ENCODE measurements at regions not wholly inside any gene's neighbourhood (a gene's known extent, or its start where the extent isn't known, plus 50 kb on each side); places are given as distances from the start of the nearest gene placed in this dataset.

DNA sequence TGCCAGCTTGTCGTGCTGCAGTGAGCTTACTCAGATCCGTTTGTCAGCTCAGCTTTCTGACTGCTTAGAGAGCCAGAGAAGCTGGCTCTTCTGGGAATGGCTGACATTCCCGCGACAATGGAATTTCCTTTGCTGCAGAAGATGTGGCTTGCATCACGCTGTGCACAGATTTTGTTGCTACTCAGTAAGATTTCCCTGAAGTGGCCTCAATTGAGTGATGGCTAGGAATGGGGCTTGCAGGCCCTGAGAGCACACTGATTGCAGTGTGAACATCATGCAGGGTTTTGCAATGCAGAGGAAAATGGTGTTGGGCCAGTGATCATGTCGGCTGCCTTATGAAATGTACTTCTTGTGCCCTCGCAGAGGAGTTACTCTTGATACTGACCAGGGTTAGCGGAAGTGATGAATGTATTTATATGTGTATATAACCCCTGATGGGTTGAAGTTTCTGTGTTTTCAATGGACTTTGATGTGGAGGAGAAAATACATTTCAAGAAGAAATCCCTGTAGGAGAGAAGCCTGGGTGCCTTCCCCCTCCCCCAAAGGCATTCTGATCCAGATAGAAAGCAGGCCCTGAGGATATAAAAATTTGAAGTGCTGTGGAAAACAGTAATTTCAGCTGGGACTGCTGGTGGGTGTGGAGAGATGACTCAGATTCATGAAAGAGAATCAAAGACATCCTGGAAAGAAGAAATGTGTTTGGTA lies 102.5 kb upstream of the PDZRN3 start:
- no peaks in the 10 kb centered on the region for H3K9me3 ChIP-seq (ENCODE audit: control insufficient read depth, low read depth, low read length)
- no peak overlapping the region for H3K9ac ChIP-seq (ENCODE audit: control insufficient read depth, extremely low read depth, insufficient read depth, low read length)
- DNase-seq (ENCODE audit: low read depth, low spot score), result no peak
- H3K27ac ChIP-seq (ENCODE audit: control insufficient read depth, insufficient read depth, low read length), result no peak overlapping the region
- H3K4me2 ChIP-seq (ENCODE audit: control insufficient read depth, extremely low read depth, insufficient read depth, low read depth, low read length), result no peak overlapping the region
- H3K79me2 ChIP-seq (ENCODE audit: control insufficient read depth, insufficient read depth, low read length), result no peaks in the 10 kb centered on the region
- FAIRE-seq, result no peak
- no peak overlapping the region for H3K4me3 ChIP-seq (ENCODE audit: control insufficient read depth in 2 of 3, extremely low read depth in 1 of 3, insufficient read depth in 2 of 3, low read depth in 1 of 3, low read length in 3 of 3)
- dilution Hi-C loops (cut with MboI; ENCODE audit: extremely low pct_ligation_motif_present, low sequenced_read_pairs), result no loop called here
- H3K9me1 ChIP-seq (ENCODE audit: control insufficient read depth, extremely low read depth, insufficient read depth, low read length), result no peaks in the 10 kb centered on the region
- no peak overlapping the region for H2AFZ ChIP-seq (ENCODE audit: control insufficient read depth, low read length)
- H3K36me3 ChIP-seq (ENCODE audit: control insufficient read depth in 2 of 2, extremely low read depth in 1 of 2, insufficient read depth in 2 of 2, low read length in 2 of 2), result no peaks in the 10 kb centered on the region
- no peaks in the 10 kb centered on the region for H3K27me3 ChIP-seq (ENCODE audit: control insufficient read depth, extremely low read depth, insufficient read depth, low read length)
- H3K4me1 ChIP-seq (ENCODE audit: control insufficient read depth, extremely low read depth, insufficient read depth, low read length), result peaks cover 4% of the 10 kb centered on the region
- H4K20me1 ChIP-seq (ENCODE audit: control insufficient read depth, extremely low read depth, insufficient read depth, low read length), result no peaks in the 10 kb centered on the region
- TF ChIP-seq EZH2 (IDR thresholded peaks at IDR 0.05; ENCODE audit: low read length) (no peak), CTCF (optimal IDR thresholded peaks at IDR 0.05 in 1 of 3, IDR thresholded peaks at IDR 0.05 in 1 of 3, conservative IDR thresholded peaks at IDR 0.05 in 1 of 3; ENCODE audit: extremely low read depth in 1 of 3, insufficient read depth in 2 of 3, low read length in 3 of 3) (no peak)

DNA sequence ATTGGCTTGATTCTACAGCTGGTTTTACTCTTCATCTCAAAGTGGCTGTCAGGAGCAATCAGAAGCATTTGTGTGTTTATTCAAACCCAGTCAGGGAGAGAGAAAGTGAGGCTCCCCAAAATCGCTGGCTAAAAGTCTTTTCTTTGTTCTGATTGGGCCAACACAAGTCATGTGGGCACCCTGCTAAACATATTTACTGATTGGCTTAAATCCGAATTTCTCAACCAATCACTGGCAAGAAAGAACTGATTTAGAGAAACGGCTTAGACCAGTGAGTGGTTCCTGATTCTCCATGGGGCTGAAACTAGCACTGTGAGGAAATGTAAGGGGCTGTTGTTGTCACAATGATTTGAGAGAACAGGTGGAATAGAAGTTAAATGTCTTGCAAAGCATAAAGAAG lies 98.9 kb upstream of the PDZRN3 start:
- no peak for TF ChIP-seq EZH2 (IDR thresholded peaks at IDR 0.05; ENCODE audit: low read length)
- no peak for TF ChIP-seq CTCF (optimal IDR thresholded peaks at IDR 0.05 in 1 of 3, IDR thresholded peaks at IDR 0.05 in 1 of 3, conservative IDR thresholded peaks at IDR 0.05 in 1 of 3; ENCODE audit: extremely low read depth in 1 of 3, insufficient read depth in 2 of 3, low read length in 3 of 3)
- H3K27ac ChIP-seq (ENCODE audit: control insufficient read depth, insufficient read depth, low read length), result no peak overlapping the region
- H3K27me3 ChIP-seq (ENCODE audit: control insufficient read depth, extremely low read depth, insufficient read depth, low read length), result no peaks in the 10 kb centered on the region
- no peak for FAIRE-seq
- H3K36me3 ChIP-seq (ENCODE audit: control insufficient read depth in 2 of 2, extremely low read depth in 1 of 2, insufficient read depth in 2 of 2, low read length in 2 of 2), result no peaks in the 10 kb centered on the region
- H3K4me2 ChIP-seq (ENCODE audit: control insufficient read depth, extremely low read depth, insufficient read depth, low read depth, low read length), result no peak overlapping the region
- no peaks in the 10 kb centered on the region for H3K9me3 ChIP-seq (ENCODE audit: control insufficient read depth, low read depth, low read length)
- no peak overlapping the region for H2AFZ ChIP-seq (ENCODE audit: control insufficient read depth, low read length)
- H4K20me1 ChIP-seq (ENCODE audit: control insufficient read depth, extremely low read depth, insufficient read depth, low read length), result no peaks in the 10 kb centered on the region
- H3K4me1 ChIP-seq (ENCODE audit: control insufficient read depth, extremely low read depth, insufficient read depth, low read length), result peaks cover 4% of the 10 kb centered on the region
- H3K79me2 ChIP-seq (ENCODE audit: control insufficient read depth, insufficient read depth, low read length), result no peaks in the 10 kb centered on the region
- no peak overlapping the region for H3K9ac ChIP-seq (ENCODE audit: control insufficient read depth, extremely low read depth, insufficient read depth, low read length)
- dilution Hi-C loops (cut with MboI; ENCODE audit: extremely low pct_ligation_motif_present, low sequenced_read_pairs), result no loop called here
- no peak overlapping the region for H3K4me3 ChIP-seq (ENCODE audit: control insufficient read depth in 2 of 3, extremely low read depth in 1 of 3, insufficient read depth in 2 of 3, low read depth in 1 of 3, low read length in 3 of 3)
- no peaks in the 10 kb centered on the region for H3K9me1 ChIP-seq (ENCODE audit: control insufficient read depth, extremely low read depth, insufficient read depth, low read length)
- no peak for DNase-seq (ENCODE audit: low read depth, low spot score)
